NT2/D1 (cell line): ENCODE measurements at regions not wholly inside any gene's neighbourhood (a gene's known extent, or its start where the extent isn't known, plus 50 kb on each side); places are given as distances from the start of the nearest gene placed in this dataset.

Experiments
- YY1 ChIP-seq: IDR thresholded peaks from 2 replicates; pipeline ENCODE4 v1.6.1; 2011; ENCODE audit not compliant: insufficient read length, insufficient read depth
- ZNF274 ChIP-seq: IDR thresholded peaks from 2 replicates; pipeline ENCODE4 v1.6.1; 2011; ENCODE audit warnings: mild to moderate bottlenecking, low read depth, low read length

- TF ChIP-seq YY1 (no peak), ZNF274 (no peak)
Observed at GRCh38 chr12:30442461-30442860, 253.2 kb downstream of the IPO8 start.
